ENCODE measurements at regions not wholly inside any gene's neighbourhood (a gene's known extent, or its start where the extent isn't known, plus 50 kb on each side); places are given as distances from the start of the nearest gene placed in this dataset.

- intact Hi-C loops (cut with micrococcal nuclease; ENCODE audit: unreplicated experiment): no loop called here
- BruUV-seq (replicated peaks): no TSS peak
- H3K9me3 ChIP-seq (ENCODE audit: low read length): no peaks in the 10 kb centered on the region
- H3K27ac ChIP-seq (ENCODE audit: low read depth, low read length, poor library complexity, severe bottlenecking): no peak overlapping the region
- ChIA-PET CTCF (ENCODE audit: unreplicated experiment) (no interaction called here), POLR2A (no interaction called here)
- DNase-seq (ENCODE audit: low spot score): no peak
- H3K4me3 ChIP-seq (ENCODE audit: low read depth, low read length, poor library complexity, severe bottlenecking): no peak overlapping the region
- no peaks in the 10 kb centered on the region for H4K20me1 ChIP-seq (ENCODE audit: insufficient read depth, low read length)
- no peaks in the 10 kb centered on the region for H3K4me1 ChIP-seq (ENCODE audit: insufficient read depth, low read length, poor library complexity, severe bottlenecking)
- TF ChIP-seq, protein P1, sequence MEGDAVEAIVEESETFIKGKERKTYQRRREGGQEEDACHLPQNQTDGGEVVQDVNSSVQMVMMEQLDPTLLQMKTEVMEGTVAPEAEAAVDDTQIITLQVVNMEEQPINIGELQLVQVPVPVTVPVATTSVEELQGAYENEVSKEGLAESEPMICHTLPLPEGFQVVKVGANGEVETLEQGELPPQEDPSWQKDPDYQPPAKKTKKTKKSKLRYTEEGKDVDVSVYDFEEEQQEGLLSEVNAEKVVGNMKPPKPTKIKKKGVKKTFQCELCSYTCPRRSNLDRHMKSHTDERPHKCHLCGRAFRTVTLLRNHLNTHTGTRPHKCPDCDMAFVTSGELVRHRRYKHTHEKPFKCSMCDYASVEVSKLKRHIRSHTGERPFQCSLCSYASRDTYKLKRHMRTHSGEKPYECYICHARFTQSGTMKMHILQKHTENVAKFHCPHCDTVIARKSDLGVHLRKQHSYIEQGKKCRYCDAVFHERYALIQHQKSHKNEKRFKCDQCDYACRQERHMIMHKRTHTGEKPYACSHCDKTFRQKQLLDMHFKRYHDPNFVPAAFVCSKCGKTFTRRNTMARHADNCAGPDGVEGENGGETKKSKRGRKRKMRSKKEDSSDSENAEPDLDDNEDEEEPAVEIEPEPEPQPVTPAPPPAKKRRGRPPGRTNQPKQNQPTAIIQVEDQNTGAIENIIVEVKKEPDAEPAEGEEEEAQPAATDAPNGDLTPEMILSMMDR (conservative IDR thresholded peaks at IDR 0.05; ENCODE audit: low read length): no peak
- no peak for TF ChIP-seq EZH2phosphoT487 (IDR thresholded peaks at IDR 0.05; ENCODE audit: borderline replicate concordance, low read depth, low read length)
- no peaks in the 10 kb centered on the region for H3K79me2 ChIP-seq (ENCODE audit: insufficient read depth, low read depth, low read length)
- H3K9me2 ChIP-seq (ENCODE audit: insufficient read depth, low read length): no peaks in the 10 kb centered on the region
- no peak overlapping the region for H3K4me2 ChIP-seq (ENCODE audit: low read length)
- H3K36me3 ChIP-seq (ENCODE audit: insufficient read depth, low read length): no peaks in the 10 kb centered on the region
- no peak overlapping the region for H2AFZ ChIP-seq (ENCODE audit: low read length)
Measured at GRCh38 chr2:13018490-13018889, 301.8 kb downstream of the TRIB2 start.

- CTCF ChIA-PET (ENCODE audit: unreplicated experiment): no interaction called here
- no peak for DNase-seq (ENCODE audit: low spot score)
- TF ChIP-seq, protein P1 (conservative IDR thresholded peaks at IDR 0.05; ENCODE audit: low read length): no peak
- no peak for TF ChIP-seq EZH2phosphoT487 (IDR thresholded peaks at IDR 0.05; ENCODE audit: borderline replicate concordance, low read depth, low read length)
- no TSS peak for BruUV-seq (replicated peaks)
- intact Hi-C loops (cut with micrococcal nuclease; ENCODE audit: unreplicated experiment): no loop called here
- H3K79me2 ChIP-seq (ENCODE audit: insufficient read depth, low read depth, low read length): no peaks in the 10 kb centered on the region
- no peaks in the 10 kb centered on the region for H3K9me2 ChIP-seq (ENCODE audit: insufficient read depth, low read length)
- H3K4me3 ChIP-seq (ENCODE audit: low read depth, low read length, poor library complexity, severe bottlenecking): no peak overlapping the region
- no peaks in the 10 kb centered on the region for H3K36me3 ChIP-seq (ENCODE audit: insufficient read depth, low read length)
- POLR2A ChIA-PET: interaction anchor here (0.6 kb wide), 1 partner anchor 500 kb away, joined by 3 read pairs; no protein-coding TSS in a partner anchor
- no peak overlapping the region for H3K27ac ChIP-seq (ENCODE audit: low read depth, low read length, poor library complexity, severe bottlenecking)
- no peaks in the 10 kb centered on the region for H4K20me1 ChIP-seq (ENCODE audit: insufficient read depth, low read length)
- no peak overlapping the region for H2AFZ ChIP-seq (ENCODE audit: low read length)
- H3K4me2 ChIP-seq (ENCODE audit: low read length): no peak overlapping the region
- no peaks in the 10 kb centered on the region for H3K9me3 ChIP-seq (ENCODE audit: low read length)
- no peaks in the 10 kb centered on the region for H3K4me1 ChIP-seq (ENCODE audit: insufficient read depth, low read length, poor library complexity, severe bottlenecking)
Measured at GRCh38 chr2:13019781-13020180, 303.0 kb downstream of the TRIB2 start.

- no peaks in the 10 kb centered on the region for H3K9me2 ChIP-seq (ENCODE audit: insufficient read depth, low read length)
- H3K79me2 ChIP-seq (ENCODE audit: insufficient read depth, low read depth, low read length): no peaks in the 10 kb centered on the region
- H3K4me3 ChIP-seq (ENCODE audit: low read depth, low read length, poor library complexity, severe bottlenecking): no peak overlapping the region
- BruUV-seq (replicated peaks): no TSS peak
- H3K9me3 ChIP-seq (ENCODE audit: low read length): no peaks in the 10 kb centered on the region
- ChIA-PET POLR2A (no interaction called here), CTCF (ENCODE audit: unreplicated experiment) (no interaction called here)
- no peak for TF ChIP-seq EZH2phosphoT487 (IDR thresholded peaks at IDR 0.05; ENCODE audit: borderline replicate concordance, low read depth, low read length)
- TF ChIP-seq, protein P1 (conservative IDR thresholded peaks at IDR 0.05; ENCODE audit: low read length): no peak
- intact Hi-C loops (cut with micrococcal nuclease; ENCODE audit: unreplicated experiment): no loop called here
- H4K20me1 ChIP-seq (ENCODE audit: insufficient read depth, low read length): no peaks in the 10 kb centered on the region
- no peak overlapping the region for H3K4me2 ChIP-seq (ENCODE audit: low read length)
- H2AFZ ChIP-seq (ENCODE audit: low read length): no peak overlapping the region
- no peaks in the 10 kb centered on the region for H3K36me3 ChIP-seq (ENCODE audit: insufficient read depth, low read length)
- DNase-seq (ENCODE audit: low spot score): no peak
- H3K27ac ChIP-seq (ENCODE audit: low read depth, low read length, poor library complexity, severe bottlenecking): no peak overlapping the region
- no peaks in the 10 kb centered on the region for H3K4me1 ChIP-seq (ENCODE audit: insufficient read depth, low read length, poor library complexity, severe bottlenecking)
Measured at GRCh38 chr2:13020469-13020868, 303.7 kb downstream of the TRIB2 start.
